GM11168 (cell line): ENCODE measurements at regions not wholly inside any gene's neighbourhood (a gene's known extent, or its start where the extent isn't known, plus 50 kb on each side); places are given as distances from the start of the nearest gene placed in this dataset.

Experiments used
- in situ Hi-C: fragments of 300-500 bp; cut with MboI; formaldehyde crosslinking; loops from one replicate; pipeline ENCODE4 v1.12.0; 2022; ENCODE audit warnings: low sequenced_read_pairs; ENCODE audit not compliant: unreplicated experiment

- in situ Hi-C loops = no loop called here
These were observed 86.0 kb upstream of the SLC38A2 start for GRCh38 chr12:46458500-46459102.

- in situ Hi-C loops = no loop called here
These were observed 85.4 kb upstream of the SLC38A2 start for GRCh38 chr12:46457958-46458357.

- in situ Hi-C loops = no loop called here
These were observed 84.1 kb upstream of the SLC38A2 start for GRCh38 chr12:46456356-46457334.

- in situ Hi-C loops = no loop called here
These were observed 83.2 kb upstream of the SLC38A2 start for GRCh38 chr12:46455648-46456352.

GRCh38 chr12:46454981-46455380 lies 82.4 kb upstream of the SLC38A2 start:
- in situ Hi-C loops = loop anchor here (5.0 kb wide), 1 partner anchor 38 kb away; no protein-coding TSS in a partner anchor

- in situ Hi-C loops = loop anchor here (5.0 kb wide), 1 partner anchor 36 kb away; no protein-coding TSS in a partner anchor
These were observed 80.9 kb upstream of the SLC38A2 start for GRCh38 chr12:46453428-46453827.

GRCh38 chr12:46452776-46453175 lies 80.2 kb upstream of the SLC38A2 start:
- in situ Hi-C loops = loop anchor here (5.0 kb wide), 1 partner anchor 35 kb away; no protein-coding TSS in a partner anchor

- in situ Hi-C loops = loop anchor here (5.0 kb wide), 1 partner anchor 35 kb away; no protein-coding TSS in a partner anchor
These were observed 79.6 kb upstream of the SLC38A2 start for GRCh38 chr12:46452061-46452615.

- in situ Hi-C loops = loop anchor here (5.0 kb wide), 1 partner anchor 34 kb away; no protein-coding TSS in a partner anchor
These were observed 78.9 kb upstream of the SLC38A2 start for GRCh38 chr12:46451276-46452021.

GRCh38 chr12:46450279-46450748 lies 77.7 kb upstream of the SLC38A2 start:
- in situ Hi-C loops = loop anchor here (5.0 kb wide), 1 partner anchor 33 kb away; no protein-coding TSS in a partner anchor

- in situ Hi-C loops = loop anchor here (5.0 kb wide), 1 partner anchor 33 kb away; no protein-coding TSS in a partner anchor
These were observed 77.3 kb upstream of the SLC38A2 start for GRCh38 chr12:46449856-46450255.

- in situ Hi-C loops = no loop called here
These were observed 76.7 kb upstream of the SLC38A2 start for GRCh38 chr12:46449316-46449715.

- in situ Hi-C loops = no loop called here
These were observed 74.1 kb upstream of the SLC38A2 start for GRCh38 chr12:46446645-46447044.

GRCh38 chr12:46445551-46446235 lies 73.1 kb upstream of the SLC38A2 start:
- in situ Hi-C loops = no loop called here

- in situ Hi-C loops = no loop called here
These were observed 72.5 kb upstream of the SLC38A2 start for GRCh38 chr12:46445093-46445492.

GRCh38 chr12:46443594-46444263 lies 71.2 kb upstream of the SLC38A2 start:
- in situ Hi-C loops = no loop called here

- in situ Hi-C loops = no loop called here
These were observed 70.2 kb upstream of the SLC38A2 start for GRCh38 chr12:46442738-46443137.

- in situ Hi-C loops = no loop called here
These were observed 69.7 kb upstream of the SLC38A2 start for GRCh38 chr12:46442239-46442638.
